IMR-90 (cell line): ENCODE measurements at regions not wholly inside any gene's neighbourhood (a gene's known extent, or its start where the extent isn't known, plus 50 kb on each side); places are given as distances from the start of the nearest gene placed in this dataset.

Experiments
- CEBPB ChIP-seq: IDR thresholded peaks from 2 replicates; pipeline ENCODE4 v1.6.1; 2012; ENCODE audit warnings: low read depth, low read length, improper control_type of control experiment
- CHD1 ChIP-seq: IDR thresholded peaks from 2 replicates; pipeline ENCODE4 v1.6.1; 2012; ENCODE audit warnings: low read depth, low read length, improper control_type of control experiment
- NFE2L2 ChIP-seq: fragments of 150-350 bp; IDR thresholded peaks from 2 replicates; pipeline ENCODE4 v1.6.1; 2016; ENCODE audit warnings: low read depth, mild to moderate bottlenecking, low read length
- POLR2A ChIP-seq: IDR thresholded peaks from 2 replicates; pipeline ENCODE4 v1.6.1; 2012; ENCODE audit warnings: mild to moderate bottlenecking, low read depth, low read length
- RAD21 ChIP-seq: IDR thresholded peaks from 2 replicates; pipeline ENCODE4 v1.6.1; 2012; ENCODE audit warnings: low read length, improper control_type of control experiment
- USF2 ChIP-seq: fragments of 150-350 bp; IDR thresholded peaks from 2 replicates; pipeline ENCODE4 v1.6.1; 2017; ENCODE audit warnings: mild to moderate bottlenecking, antibody characterized with exemption, low read length, low read depth
- TF ChIP-seq, protein P1 (sequence below): conservative IDR thresholded peaks from 2 replicates; pipeline ENCODE4 v1.5.1; 2012; ENCODE audit warnings: mild to moderate bottlenecking, low read depth, low read length, improper control_type of control experiment

- TF ChIP-seq, protein P1, sequence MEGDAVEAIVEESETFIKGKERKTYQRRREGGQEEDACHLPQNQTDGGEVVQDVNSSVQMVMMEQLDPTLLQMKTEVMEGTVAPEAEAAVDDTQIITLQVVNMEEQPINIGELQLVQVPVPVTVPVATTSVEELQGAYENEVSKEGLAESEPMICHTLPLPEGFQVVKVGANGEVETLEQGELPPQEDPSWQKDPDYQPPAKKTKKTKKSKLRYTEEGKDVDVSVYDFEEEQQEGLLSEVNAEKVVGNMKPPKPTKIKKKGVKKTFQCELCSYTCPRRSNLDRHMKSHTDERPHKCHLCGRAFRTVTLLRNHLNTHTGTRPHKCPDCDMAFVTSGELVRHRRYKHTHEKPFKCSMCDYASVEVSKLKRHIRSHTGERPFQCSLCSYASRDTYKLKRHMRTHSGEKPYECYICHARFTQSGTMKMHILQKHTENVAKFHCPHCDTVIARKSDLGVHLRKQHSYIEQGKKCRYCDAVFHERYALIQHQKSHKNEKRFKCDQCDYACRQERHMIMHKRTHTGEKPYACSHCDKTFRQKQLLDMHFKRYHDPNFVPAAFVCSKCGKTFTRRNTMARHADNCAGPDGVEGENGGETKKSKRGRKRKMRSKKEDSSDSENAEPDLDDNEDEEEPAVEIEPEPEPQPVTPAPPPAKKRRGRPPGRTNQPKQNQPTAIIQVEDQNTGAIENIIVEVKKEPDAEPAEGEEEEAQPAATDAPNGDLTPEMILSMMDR: no peak
- no peak for TF ChIP-seq POLR2A
- no peak for TF ChIP-seq RAD21
- TF ChIP-seq CEBPB: no peak
- no peak for TF ChIP-seq CHD1
- TF ChIP-seq NFE2L2: no peak
- TF ChIP-seq USF2: no peak
Measured at GRCh38 chr12:118472940-118473339, 96.6 kb downstream of the SUDS3 start.
